ENCODE measurements at regions not wholly inside any gene's neighbourhood (a gene's known extent, or its start where the extent isn't known, plus 50 kb on each side); places are given as distances from the start of the nearest gene placed in this dataset.

DNA sequence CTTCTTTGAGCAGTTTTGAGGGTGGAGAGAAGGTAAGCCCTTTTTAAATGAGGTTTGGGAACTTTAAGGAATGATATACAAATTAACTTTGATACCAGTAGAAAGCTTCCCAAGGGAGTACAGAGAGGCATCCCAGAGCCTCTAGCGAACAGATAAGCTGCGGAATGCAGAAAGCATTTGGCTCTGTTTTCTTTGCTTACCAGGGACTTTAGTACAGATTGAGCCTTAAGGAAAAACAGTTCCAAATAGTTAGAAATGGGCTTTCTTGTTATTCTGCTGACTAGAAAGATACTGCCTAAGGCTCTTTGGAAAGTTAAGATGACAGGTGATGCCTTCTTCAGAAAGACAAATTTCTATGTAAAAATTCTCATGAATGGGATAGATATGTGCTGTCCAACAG is 261.7 kb upstream of the FOXN3 start (continued):
- TF ChIP-seq, protein P1, sequence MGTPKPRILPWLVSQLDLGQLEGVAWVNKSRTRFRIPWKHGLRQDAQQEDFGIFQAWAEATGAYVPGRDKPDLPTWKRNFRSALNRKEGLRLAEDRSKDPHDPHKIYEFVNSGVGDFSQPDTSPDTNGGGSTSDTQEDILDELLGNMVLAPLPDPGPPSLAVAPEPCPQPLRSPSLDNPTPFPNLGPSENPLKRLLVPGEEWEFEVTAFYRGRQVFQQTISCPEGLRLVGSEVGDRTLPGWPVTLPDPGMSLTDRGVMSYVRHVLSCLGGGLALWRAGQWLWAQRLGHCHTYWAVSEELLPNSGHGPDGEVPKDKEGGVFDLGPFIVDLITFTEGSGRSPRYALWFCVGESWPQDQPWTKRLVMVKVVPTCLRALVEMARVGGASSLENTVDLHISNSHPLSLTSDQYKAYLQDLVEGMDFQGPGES (IDR thresholded peaks at IDR 0.05; ENCODE audit: low read depth, low read length) = no peak
- TF ChIP-seq POLR2AphosphoS5 (IDR thresholded peaks at IDR 0.05; ENCODE audit: low read depth, low read length) = no peak

GRCh38 chr14:89675590-89675989 is 258.6 kb upstream of the FOXN3 start:
- H2AFZ ChIP-seq (ENCODE audit: low read depth) = no peak overlapping the region
- H3K9me3 ChIP-seq = no peaks in the 10 kb centered on the region
- 53% methylated on average over 3 of the region's 3 CpGs for WGBS (ENCODE audit: low lambda C conversion rate)
- no peaks in the 10 kb centered on the region for H3K36me3 ChIP-seq (replicated peaks in 1 of 2; ENCODE audit: control insufficient read depth in 1 of 2, insufficient read depth in 2 of 2, low read length in 1 of 2)
- CTCF ChIA-PET = interaction anchor here (0.9 to 1.2 kb wide), 2 partner anchors 15 to 173 kb away, joined by 3 to 4 read pairs; no protein-coding TSS in a partner anchor
- H3K79me2 ChIP-seq (ENCODE audit: insufficient read depth) = no peaks in the 10 kb centered on the region
- no peak overlapping the region for H3K27ac ChIP-seq (ENCODE audit: low read depth in 2 of 2, low read length in 1 of 2)
- POLR2A ChIA-PET = no interaction called here
- H4K20me1 ChIP-seq (ENCODE audit: insufficient read depth) = no peaks in the 10 kb centered on the region
- H3K9ac ChIP-seq = no peak overlapping the region
- DNase-seq = no peak
- no peaks in the 10 kb centered on the region for H3K27me3 ChIP-seq (ENCODE audit: insufficient read depth)
- H3K4me3 ChIP-seq (ENCODE audit: low read depth in 2 of 2, low read length in 1 of 2) = no peak overlapping the region
- H3K4me2 ChIP-seq = no peak overlapping the region
- no peaks in the 10 kb centered on the region for H3F3A ChIP-seq (replicated peaks; ENCODE audit: insufficient read depth)
- no peak for TF ChIP-seq GABPA (IDR thresholded peaks at IDR 0.05; ENCODE audit: low read depth)
- TF ChIP-seq SIN3A (IDR thresholded peaks at IDR 0.05; ENCODE audit: borderline replicate concordance, low read depth, low read length) = no peak
- TF ChIP-seq JUND (IDR thresholded peaks at IDR 0.05) = no peak
- TF ChIP-seq MAX (IDR thresholded peaks at IDR 0.05; ENCODE audit: low read depth) = no peak
- no peak for TF ChIP-seq RCOR1 (IDR thresholded peaks at IDR 0.05; ENCODE audit: low read length)
- TF ChIP-seq EP300 (IDR thresholded peaks at IDR 0.05; ENCODE audit: borderline replicate concordance in 1 of 2, low read depth in 1 of 2, low read length in 1 of 2) = no peak
- no peak for TF ChIP-seq CTCF (IDR thresholded peaks at IDR 0.05)
- no peak for TF ChIP-seq YY1 (IDR thresholded peaks at IDR 0.05; ENCODE audit: low read depth)
- peaks cover 0 to 5% of the 10 kb centered on the region in 2 experiments; a peak in 2 of 4 replicates for H3K4me1 ChIP-seq (ENCODE audit: control insufficient read depth in 1 of 2, insufficient read depth in 2 of 2, low read depth in 1 of 2, low read length in 1 of 2)
- H3K9me2 ChIP-seq = no peaks in the 10 kb centered on the region

DNA sequence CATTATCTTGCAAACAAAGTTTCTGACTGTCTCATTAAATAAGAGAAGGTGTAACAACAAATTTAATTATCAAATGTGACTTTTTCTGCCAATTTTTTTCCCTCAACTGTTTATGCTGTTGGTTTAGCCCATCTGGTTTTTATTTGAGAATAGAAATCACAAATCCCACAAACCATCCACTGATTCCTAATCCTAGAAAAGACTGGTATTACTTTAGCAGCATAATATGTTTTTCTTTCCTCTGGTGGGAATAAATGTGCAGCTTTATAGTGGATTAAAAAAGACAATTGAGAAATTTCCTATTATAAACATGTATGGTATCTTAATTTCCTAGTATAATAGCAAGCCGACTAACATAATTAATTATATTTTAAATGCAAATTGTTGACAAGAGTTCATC is 257.9 kb upstream of the FOXN3 start:
- TF ChIP-seq TCF12 (IDR thresholded peaks at IDR 0.05) (peak; percentile 20; the same call in 1 of the 2 replicates), JUND (IDR thresholded peaks at IDR 0.05) (no peak)

More for the DNA sequence above, 257.9 kb upstream of the FOXN3 start:
- H3F3A ChIP-seq (replicated peaks; ENCODE audit: insufficient read depth) = no peaks in the 10 kb centered on the region
- no peaks in the 10 kb centered on the region for H3K79me2 ChIP-seq (ENCODE audit: insufficient read depth)
- WGBS (ENCODE audit: low lambda C conversion rate) = 15% methylated on average over 1 of the region's 1 CpG
- ChIA-PET POLR2A (no interaction called here), CTCF (interaction anchor here (0.9 to 1.2 kb wide), 2 partner anchors 15 to 173 kb away, joined by 3 to 4 read pairs; no protein-coding TSS in a partner anchor)
- H3K27me3 ChIP-seq (ENCODE audit: insufficient read depth) = no peaks in the 10 kb centered on the region
- H3K9ac ChIP-seq = no peak overlapping the region
- no peak overlapping the region for H3K4me2 ChIP-seq
- H3K4me3 ChIP-seq (ENCODE audit: low read depth in 2 of 2, low read length in 1 of 2) = no peak overlapping the region
- H3K9me2 ChIP-seq = no peaks in the 10 kb centered on the region
- H3K27ac ChIP-seq (ENCODE audit: low read depth in 2 of 2, low read length in 1 of 2) = no peak overlapping the region
- H3K4me1 ChIP-seq (ENCODE audit: control insufficient read depth in 1 of 2, insufficient read depth in 2 of 2, low read depth in 1 of 2, low read length in 1 of 2) = peaks cover 0 to 5% of the 10 kb centered on the region in 2 experiments; a peak in 2 of 4 replicates
- DNase-seq = no peak
- H3K9me3 ChIP-seq = no peaks in the 10 kb centered on the region
- no peaks in the 10 kb centered on the region for H3K36me3 ChIP-seq (replicated peaks in 1 of 2; ENCODE audit: control insufficient read depth in 1 of 2, insufficient read depth in 2 of 2, low read length in 1 of 2)
- H2AFZ ChIP-seq (ENCODE audit: low read depth) = no peak overlapping the region
- no peaks in the 10 kb centered on the region for H4K20me1 ChIP-seq (ENCODE audit: insufficient read depth)
